K562 (cell line): ENCODE measurements at regions not wholly inside any gene's neighbourhood (a gene's known extent, or its start where the extent isn't known, plus 50 kb on each side); places are given as distances from the start of the nearest gene placed in this dataset.

Experiments used
- ATAC-seq: fragments of 200-7000 bp; cut with Tn5 transposase; 3 replicates; pipeline ENCODE4 v1.9.1; 2020; ENCODE audit warnings: moderate library complexity
- BruUV-seq: library from RNA; stranded (reverse); fragments of 400-500 nt; replicated peaks from 2 replicates; lab custom pipeline; 2021; lab: Mats Ljungman, UMichigan
- CTCF ChIA-PET: fragments of 300-600 bp; formaldehyde crosslinking; extraction: SDS; loops from one replicate; lab custom pipeline; 2021; ENCODE audit warnings: low intra/inter-chr PET ratio; lab: Yijun Ruan, JAX
- POLR2A ChIA-PET: fragments of 300-600, 350-650 bp; sonication (Branson Sonifier 250); formaldehyde crosslinking; extraction: SDS; loops from one replicate; lab custom pipeline; 2021; ENCODE audit warnings: antibody characterized with exemption, inconsistent platforms; lab: Yijun Ruan, JAX
- DNase-seq, 4 experiments: peaks; one replicate each; pipeline versions ENCODE4 v3.0.0 to v3.0.0-alpha.2; 2011 to 2018; ENCODE audit warnings: low spot score in 3 of 4, mixed read lengths in 3 of 4; ENCODE audit errors: extremely low read depth in 1 of 4
- FAIRE-seq: peaks from 2 replicates; lab custom pipeline; 2011; peaks lifted over from hg19 to GRCh38; lab: Jason Lieb, UNC
- H2AFZ ChIP-seq: 2 replicates; pipeline ENCODE4 v1.6.0; 2011; ENCODE audit warnings: low read depth, low read length, control low read depth, inconsistent platforms
- H3K27ac ChIP-seq: fragments of 200-600 bp; 3 replicates; pipeline ENCODE4 v1.8.0; 2011; ENCODE audit warnings: low read depth, mild to moderate bottlenecking, control low read depth, inconsistent platforms, low read length, moderate library complexity, mixed read lengths; ENCODE audit errors: extremely low read depth
- H3K27me3 ChIP-seq, 2 experiments: fragments of 300-600 bp in 1 of 2; 2 replicates in 1 of 2; 3 replicates in 1 of 2; pipeline versions ENCODE4 v1.6.0 to v1.8.0; 2011; ENCODE audit warnings: inconsistent platforms in 2 of 2, low read length in 2 of 2, mild to moderate bottlenecking in 1 of 2, mixed read lengths in 1 of 2, moderate library complexity in 1 of 2; ENCODE audit not compliant: control insufficient read depth in 2 of 2, insufficient read depth in 2 of 2
- H3K36me3 ChIP-seq: fragments of 300-600 bp; 3 replicates; pipeline ENCODE4 v1.8.0; 2011; ENCODE audit warnings: mild to moderate bottlenecking, low read length, inconsistent platforms; ENCODE audit not compliant: control insufficient read depth, insufficient read depth
- H3K4me1 ChIP-seq, 2 experiments: fragments of 200-600 bp in 1 of 2; replicated peaks in 1 of 2; 2 replicates in 1 of 2; 3 replicates in 1 of 2; pipeline versions ENCODE4 v1.5.1 to v1.8.0; 2011; ENCODE audit warnings: inconsistent platforms in 2 of 2, low read length in 2 of 2, mild to moderate bottlenecking in 1 of 2, mixed read lengths in 1 of 2, moderate library complexity in 1 of 2; ENCODE audit not compliant: control insufficient read depth in 2 of 2, insufficient read depth in 2 of 2
- H3K4me2 ChIP-seq: 2 replicates; pipeline ENCODE4 v1.6.1; 2011; ENCODE audit warnings: low read length, control low read depth, inconsistent platforms, mixed read lengths; ENCODE audit not compliant: insufficient read depth
- H3K4me3 ChIP-seq: fragments of 200-600 bp; sonication (generic), shearing (Covaris generic); 2 replicates; pipeline ENCODE4 v1.5.1; 2016; ENCODE audit warnings: control low read depth, inconsistent platforms
- H3K79me2 ChIP-seq: fragments of 200-600 bp; 3 replicates; pipeline ENCODE4 v1.8.0; 2011; ENCODE audit warnings: low read length, inconsistent platforms; ENCODE audit not compliant: control insufficient read depth, insufficient read depth
- H3K9ac ChIP-seq, 2 experiments: 2 replicates each; pipeline versions ENCODE4 v1.6.0 to v1.6.1; 2011; ENCODE audit warnings: low read depth in 2 of 2, low read length in 2 of 2, control low read depth in 1 of 2, inconsistent platforms in 1 of 2, mild to moderate bottlenecking in 1 of 2, mixed read lengths in 1 of 2; ENCODE audit not compliant: insufficient read depth in 1 of 2
- H3K9me1 ChIP-seq: one replicate; pipeline ENCODE4 v1.6.0; 2011; ENCODE audit warnings: inconsistent platforms, mild to moderate bottlenecking, low read length, moderate library complexity; ENCODE audit not compliant: control insufficient read depth, insufficient read depth
- H3K9me3 ChIP-seq: replicated peaks from 2 replicates; pipeline ENCODE4 v1.5.1; 2011; ENCODE audit warnings: low read depth, low read length, inconsistent platforms; ENCODE audit not compliant: control insufficient read depth, insufficient read depth
- H4K20me1 ChIP-seq: replicated peaks from 2 replicates; pipeline ENCODE4 v1.6.1; 2011; ENCODE audit warnings: low read length, inconsistent platforms, mixed read lengths; ENCODE audit not compliant: control insufficient read depth, insufficient read depth
- GABPB1 ChIP-seq: sonication (generic); formaldehyde crosslinking; IDR thresholded peaks from 2 replicates; pipeline ENCODE4 v1.8.0; 2022; ENCODE audit warnings: mild to moderate bottlenecking, missing genetic modification reagents
- ILF3 ChIP-seq: fragments of 450-650 bp; IDR thresholded peaks from 2 replicates; pipeline ENCODE4 v1.6.1; 2018; ENCODE audit warnings: antibody characterized with exemption, mild to moderate bottlenecking, moderate library complexity, borderline replicate concordance
- PHB2 ChIP-seq: fragments of 450-650 bp; IDR thresholded peaks from 2 replicates; pipeline ENCODE4 v1.6.1; 2017; ENCODE audit warnings: low read depth
- PYGO2 ChIP-seq: fragments of 450-650 bp; IDR thresholded peaks from 2 replicates; pipeline ENCODE4 v1.6.1; 2016; ENCODE audit warnings: mild to moderate bottlenecking, missing genetic modification characterization, moderate library complexity, missing compliant biosample characterization
- SAFB ChIP-seq: fragments of 200-400 bp; formaldehyde crosslinking; IDR thresholded peaks from 2 replicates; pipeline ENCODE4 v1.6.1; 2017; ENCODE audit warnings: low read depth, low read length, borderline replicate concordance
- SMAD3 ChIP-seq: fragments of 450-650 bp; formaldehyde crosslinking; conservative IDR thresholded peaks from 2 replicates; pipeline ENCODE4 v1.4.0; 2020; ENCODE audit warnings: mild to moderate bottlenecking
- TARDBP ChIP-seq: fragments of 450-650 bp; IDR thresholded peaks from 2 replicates; pipeline ENCODE4 v1.6.1; 2016
- TCF3 ChIP-seq: sonication (generic); formaldehyde crosslinking; IDR thresholded peaks from 2 replicates; pipeline ENCODE4 v1.4.0; 2020; ENCODE audit warnings: mild to moderate bottlenecking, missing genetic modification reagents
- ZKSCAN8 ChIP-seq: fragments of 200-800 bp; sonication (Bioruptor generic); IDR thresholded peaks from 2 replicates; pipeline ENCODE4 v1.6.1; 2016; ENCODE audit warnings: missing genetic modification characterization, missing compliant biosample characterization
- ZNF239 ChIP-seq: fragments of 250-450 bp; sonication (Bioruptor Pico); IDR thresholded peaks from 2 replicates; pipeline ENCODE4 v1.4.0; 2020; ENCODE audit warnings: mild to moderate bottlenecking
- ZNF280A ChIP-seq: fragments of 450-650 bp; IDR thresholded peaks from 2 replicates; pipeline ENCODE4 v1.6.1; 2018; ENCODE audit warnings: mild to moderate bottlenecking, low read depth; ENCODE audit not compliant: partially characterized antibody
- ZNF41 ChIP-seq: fragments of 250-450 bp; sonication (Bioruptor Pico); conservative IDR thresholded peaks from 2 replicates; pipeline ENCODE4 v1.4.0; 2020; ENCODE audit warnings: mild to moderate bottlenecking
- in situ Hi-C: fragments of 300-500 bp; cut with MboI; formaldehyde crosslinking; loops from 4 replicates; pipeline ENCODE4 v1.15.0; 2018; ENCODE audit warnings: inconsistent platforms, mixed read lengths
- intact Hi-C: fragments of 100-400 bp; cut with micrococcal nuclease; formaldehyde crosslinking; loops from 2 replicates; pipeline ENCODE4 v1.14.2; 2022

GRCh38 chr18:44582456-44582855 is 98.2 kb upstream of the SETBP1 start (continued):
- TF ChIP-seq TARDBP: no peak
- TF ChIP-seq SAFB: no peak

GRCh38 chr18:44584900-44585299 is 95.8 kb upstream of the SETBP1 start:
- CTCF ChIA-PET: no interaction called here
- H3K9ac ChIP-seq: no peak overlapping the region
- H4K20me1 ChIP-seq: no peaks in the 10 kb centered on the region
- no peak for TF ChIP-seq TCF3 (CRISPR knock-in tag)
- no peak for TF ChIP-seq ZKSCAN8 (CRISPR knock-in tag)
- TF ChIP-seq PYGO2: no peak
- no peak for TF ChIP-seq ZNF41 (CRISPR knock-in tag)
- no peak for TF ChIP-seq PHB2
- TF ChIP-seq ZNF239 (CRISPR knock-in tag): no peak
- TF ChIP-seq ILF3: no peak
- TF ChIP-seq SMAD3 (CRISPR knock-in tag): no peak
- no peak for TF ChIP-seq ZNF280A
- TF ChIP-seq GABPB1 (CRISPR knock-in tag): no peak
- H3K9me3 ChIP-seq: no peaks in the 10 kb centered on the region
- POLR2A ChIA-PET: no interaction called here
- H3K9me1 ChIP-seq: no peaks in the 10 kb centered on the region
- no peak for DNase-seq
- no peak overlapping the region for H3K4me2 ChIP-seq
- H3K36me3 ChIP-seq: no peaks in the 10 kb centered on the region
- no TSS peak for BruUV-seq
- no peak overlapping the region for H3K4me3 ChIP-seq
- H3K4me1 ChIP-seq: no peaks in the 10 kb centered on the region
- no peaks in the 10 kb centered on the region for H3K79me2 ChIP-seq
- FAIRE-seq: no peak
- no peaks in the 10 kb centered on the region for H3K27me3 ChIP-seq
- no peak for ATAC-seq
- no peak overlapping the region for H3K27ac ChIP-seq
- in situ Hi-C loops (no loop called here), intact Hi-C loops (no loop called here)
- H2AFZ ChIP-seq: no peak overlapping the region
